H9 (cell line): ENCODE measurements at regions not wholly inside any gene's neighbourhood (a gene's known extent, or its start where the extent isn't known, plus 50 kb on each side); places are given as distances from the start of the nearest gene placed in this dataset.

Source experiments
- DNase-seq: peaks from one replicate; pipeline ENCODE4 v3.0.0-alpha.2; 2017
- H2AFZ ChIP-seq: one replicate; pipeline ENCODE4 v1.6.1; 2013; ENCODE audit warnings: mild to moderate bottlenecking, low read length, control low read depth, moderate library complexity
- H2AK5ac ChIP-seq: 2 replicates; pipeline ENCODE4 v1.6.1; 2013; ENCODE audit warnings: low read length, control low read depth, mixed read lengths; ENCODE audit not compliant: insufficient read length
- H2BK120ac ChIP-seq: one replicate; pipeline ENCODE4 v1.6.1; 2013; ENCODE audit warnings: low read depth, mild to moderate bottlenecking, low read length, control low read depth, inconsistent platforms; ENCODE audit not compliant: poor library complexity, severe bottlenecking
- H2BK12ac ChIP-seq: 2 replicates; pipeline ENCODE4 v1.6.1; 2013; ENCODE audit warnings: low read length, control low read depth, mixed read lengths, low read depth; ENCODE audit not compliant: insufficient read length
- H2BK15ac ChIP-seq: 2 replicates; pipeline ENCODE4 v1.6.1; 2013; ENCODE audit warnings: low read depth, low read length, control low read depth
- H2BK20ac ChIP-seq: one replicate; pipeline ENCODE4 v1.6.1; 2013; ENCODE audit warnings: low read depth, mild to moderate bottlenecking, low read length, control low read depth, inconsistent platforms; ENCODE audit not compliant: poor library complexity, severe bottlenecking
- H2BK5ac ChIP-seq: 2 replicates; pipeline ENCODE4 v1.6.1; 2013; ENCODE audit warnings: low read length, control low read depth, mixed read lengths; ENCODE audit not compliant: insufficient read length
- H3K14ac ChIP-seq: 2 replicates; pipeline ENCODE4 v1.6.1; 2013; ENCODE audit warnings: low read length, control low read depth; ENCODE audit not compliant: insufficient read depth
- H3K18ac ChIP-seq: 2 replicates; pipeline ENCODE4 v1.6.1; 2013; ENCODE audit warnings: low read depth, mild to moderate bottlenecking, mixed read lengths, low read length, control low read depth; ENCODE audit not compliant: insufficient read length
- H3K23ac ChIP-seq: 2 replicates; pipeline ENCODE4 v1.6.1; 2013; ENCODE audit warnings: low read length, control low read depth, mixed read lengths, low read depth; ENCODE audit not compliant: insufficient read length
- H3K23me2 ChIP-seq: 2 replicates; pipeline ENCODE4 v1.6.1; 2013; ENCODE audit warnings: low read depth, mild to moderate bottlenecking, mixed read lengths, low read length, control low read depth; ENCODE audit not compliant: insufficient read length, poor library complexity, severe bottlenecking
- H3K27ac ChIP-seq: 2 replicates; pipeline ENCODE4 v1.5.1; 2013; ENCODE audit warnings: low read length, control low read depth, mixed read lengths, low read depth; ENCODE audit not compliant: insufficient read length
- H3K27me3 ChIP-seq: 2 replicates; pipeline ENCODE4 v1.6.1; 2013; ENCODE audit warnings: low read length, control low read depth, inconsistent platforms; ENCODE audit not compliant: insufficient read depth
- H3K4ac ChIP-seq: 2 replicates; pipeline ENCODE4 v1.6.1; 2013; ENCODE audit warnings: low read depth, mild to moderate bottlenecking, control low read depth, inconsistent platforms, low read length, moderate library complexity
- H3K4me1 ChIP-seq: 2 replicates; pipeline ENCODE4 v1.6.1; 2013; ENCODE audit warnings: low read length, control low read depth, inconsistent platforms; ENCODE audit not compliant: insufficient read depth
- H3K4me2 ChIP-seq: 2 replicates; pipeline ENCODE4 v1.6.1; 2013; ENCODE audit warnings: low read length, control low read depth, mixed read lengths; ENCODE audit not compliant: insufficient read length, insufficient read depth
- H3K56ac ChIP-seq: 2 replicates; pipeline ENCODE4 v1.6.1; 2013; ENCODE audit warnings: low read depth, mild to moderate bottlenecking, mixed read lengths, low read length, control low read depth; ENCODE audit not compliant: insufficient read length
- H3K79me1 ChIP-seq: 2 replicates; pipeline ENCODE4 v1.6.1; 2013; ENCODE audit warnings: low read depth, mild to moderate bottlenecking, moderate library complexity, low read length, control low read depth, inconsistent platforms; ENCODE audit not compliant: insufficient read depth, poor library complexity, severe bottlenecking
- H3K79me2 ChIP-seq: 2 replicates; pipeline ENCODE4 v1.6.1; 2013; ENCODE audit warnings: low read length, control low read depth, inconsistent platforms; ENCODE audit not compliant: insufficient read depth
- H3K9ac ChIP-seq: 2 replicates; pipeline ENCODE4 v1.6.1; 2013; ENCODE audit warnings: low read length, control low read depth, mixed read lengths; ENCODE audit not compliant: insufficient read length; ENCODE audit errors: extremely low read depth
- H3K9me3 ChIP-seq: one replicate; pipeline ENCODE4 v1.6.1; 2013; ENCODE audit warnings: low read depth, low read length, inconsistent platforms; ENCODE audit not compliant: control insufficient read depth
- H3T11ph ChIP-seq: one replicate; pipeline ENCODE4 v1.6.1; 2013; ENCODE audit warnings: mild to moderate bottlenecking, low read length, control low read depth, inconsistent platforms
- H4K20me1 ChIP-seq: one replicate; pipeline ENCODE4 v1.6.1; 2013; ENCODE audit not compliant: control insufficient read depth, insufficient read length, insufficient read depth
- H4K5ac ChIP-seq: 2 replicates; pipeline ENCODE4 v1.6.1; 2013; ENCODE audit warnings: low read depth, mild to moderate bottlenecking, mixed read lengths, low read length, control low read depth; ENCODE audit not compliant: insufficient read length
- H4K8ac ChIP-seq: replicated peaks from 2 replicates; pipeline ENCODE4 v1.6.1; 2013; ENCODE audit warnings: low read length, control low read depth, mixed read lengths, low read depth; ENCODE audit not compliant: insufficient read length
- H4K91ac ChIP-seq: 2 replicates; pipeline ENCODE4 v1.6.1; 2013; ENCODE audit warnings: low read depth, mild to moderate bottlenecking, moderate library complexity, mixed read lengths, low read length, control low read depth; ENCODE audit not compliant: insufficient read length
- H3K27ac Mint-ChIP-seq, 3 experiments: 2 replicates in 2 of 3; 3 replicates in 1 of 3; pipeline ENCODE4 v1.8.0; 2020 to 2021; ENCODE audit warnings: mixed read lengths in 3 of 3, mild to moderate bottlenecking in 1 of 3, moderate library complexity in 1 of 3
- H3K27me3 Mint-ChIP-seq: 2 replicates; pipeline ENCODE4 v1.8.0; 2021; ENCODE audit warnings: low read depth, mild to moderate bottlenecking, moderate library complexity, mixed read lengths
- H3K36me3 Mint-ChIP-seq, 3 experiments: 2 replicates in 2 of 3; 3 replicates in 1 of 3; pipeline ENCODE4 v1.8.0; 2020 to 2021; ENCODE audit warnings: low read depth in 3 of 3, mixed read lengths in 3 of 3; ENCODE audit not compliant: insufficient read depth in 1 of 3
- H3K4me1 Mint-ChIP-seq, 2 experiments: 2 replicates each; pipeline ENCODE4 v1.8.0; 2020; ENCODE audit warnings: mixed read lengths in 2 of 2
- H3K4me3 Mint-ChIP-seq, 2 experiments: 2 replicates in 1 of 2; 3 replicates in 1 of 2; pipeline ENCODE4 v1.8.0; 2020 to 2021; ENCODE audit warnings: mild to moderate bottlenecking in 2 of 2, mixed read lengths in 2 of 2, moderate library complexity in 1 of 2
- H3K9me3 Mint-ChIP-seq, 2 experiments: 2 replicates in 1 of 2; 3 replicates in 1 of 2; pipeline ENCODE4 v1.8.0; 2020; ENCODE audit warnings: mild to moderate bottlenecking in 2 of 2, mixed read lengths in 2 of 2, moderate library complexity in 1 of 2
- WGBS: extraction: QIAGEN DNeasy Blood & Tissue Kit; methylation state at CpG from one replicate; pipeline ENCODE4 v1.1.7; 2013; ENCODE audit warnings: missing lambda C conversion rate, low lambda C conversion rate, mixed read lengths; ENCODE audit not compliant: insufficient read length; ENCODE audit errors: extremely low coverage; 5-methylcytosine and 5-hydroxymethylcytosine counted together
- TF ChIP-seq, protein P1 (sequence below): fragments of 200-600 bp; sonication (generic); conservative IDR thresholded peaks from 3 replicates; pipeline ENCODE4 v1.8.0; 2021; ENCODE audit warnings: antibody characterized with exemption, mild to moderate bottlenecking

DNA sequence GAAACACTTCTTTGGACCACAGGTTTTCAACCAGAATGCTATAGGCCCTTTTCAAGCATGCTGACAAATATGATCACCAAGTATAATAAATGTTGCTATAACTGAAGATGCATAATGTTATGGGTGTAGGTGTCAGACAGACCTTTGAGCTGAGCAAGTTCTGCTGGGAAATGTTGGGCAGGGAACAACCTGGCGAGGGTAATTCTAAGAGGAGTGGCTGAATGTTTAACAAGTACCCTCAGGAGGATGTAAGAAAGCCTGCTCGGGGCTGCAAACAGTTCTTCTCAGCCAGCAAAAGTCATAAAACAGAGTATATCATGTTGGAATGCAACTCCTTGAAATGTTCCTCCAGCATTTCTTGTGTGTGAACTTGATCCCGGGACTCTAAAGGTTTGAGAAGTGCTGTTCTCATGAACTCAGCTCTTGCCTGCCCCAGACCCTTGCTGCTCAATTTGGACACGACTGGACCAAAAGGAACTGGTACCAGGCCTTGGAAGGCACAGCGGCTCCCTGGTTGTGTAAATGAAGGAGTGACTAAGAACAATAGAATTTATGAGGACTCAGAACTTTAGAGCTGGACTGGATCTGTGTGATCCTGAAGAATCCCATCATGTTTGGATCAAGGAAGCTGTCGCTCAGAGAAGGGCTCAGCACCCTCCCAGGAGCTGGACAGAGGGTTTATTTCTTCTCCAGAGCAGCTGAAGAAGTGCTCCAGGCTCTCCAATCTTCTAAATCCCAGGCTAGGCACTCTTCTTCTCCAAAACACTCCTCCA is 143.2 kb upstream of the ANK3 start:
- no peak for DNase-seq
- H2BK12ac ChIP-seq = no peak overlapping the region
- no peak overlapping the region for H3K23ac ChIP-seq
- H3K9ac ChIP-seq = no peak overlapping the region
- no peak overlapping the region for H3K4ac ChIP-seq
- no peaks in the 10 kb centered on the region for H3K79me2 ChIP-seq
- no peak overlapping the region for H3K56ac ChIP-seq
- H2BK5ac ChIP-seq = no peak overlapping the region
- no peak overlapping the region for H3K27ac ChIP-seq
- H4K8ac ChIP-seq = no peak overlapping the region
- no peak overlapping the region for H2BK120ac ChIP-seq
- no peaks in the 10 kb centered on the region for H3K23me2 ChIP-seq
- H3K9me3 ChIP-seq = no peaks in the 10 kb centered on the region
- H3K27me3 ChIP-seq = no peaks in the 10 kb centered on the region
- H4K5ac ChIP-seq = no peak overlapping the region
- no peaks in the 10 kb centered on the region for H3K79me1 ChIP-seq
- H4K20me1 ChIP-seq = no peaks in the 10 kb centered on the region
- H3K18ac ChIP-seq = no peak overlapping the region
- no peaks in the 10 kb centered on the region; a peak in 1 of 7 replicates for H3K36me3 Mint-ChIP-seq
- no peaks in the 10 kb centered on the region; a peak in 1 of 5 replicates for H3K9me3 Mint-ChIP-seq
- H3K27ac Mint-ChIP-seq = peak overlapping the region in 2 of 3 experiments; percentile 27 to 78; a peak in 2 of 7 replicates
- WGBS = no CpG with 5 or more reads among the region's 6 CpGs
- H2BK15ac ChIP-seq = no peak overlapping the region
- no peak overlapping the region for H2BK20ac ChIP-seq
- no peaks in the 10 kb centered on the region for H3K27me3 Mint-ChIP-seq
- peaks cover 12 to 21% of the 10 kb centered on the region in 2 experiments for H3K4me1 Mint-ChIP-seq
- no peak overlapping the region for H2AFZ ChIP-seq
- H4K91ac ChIP-seq = no peak overlapping the region
- H3K4me1 ChIP-seq = no peaks in the 10 kb centered on the region; the same call in 1 of the 2 replicates
- H3T11ph ChIP-seq = no peak overlapping the region
- TF ChIP-seq, protein P1, sequence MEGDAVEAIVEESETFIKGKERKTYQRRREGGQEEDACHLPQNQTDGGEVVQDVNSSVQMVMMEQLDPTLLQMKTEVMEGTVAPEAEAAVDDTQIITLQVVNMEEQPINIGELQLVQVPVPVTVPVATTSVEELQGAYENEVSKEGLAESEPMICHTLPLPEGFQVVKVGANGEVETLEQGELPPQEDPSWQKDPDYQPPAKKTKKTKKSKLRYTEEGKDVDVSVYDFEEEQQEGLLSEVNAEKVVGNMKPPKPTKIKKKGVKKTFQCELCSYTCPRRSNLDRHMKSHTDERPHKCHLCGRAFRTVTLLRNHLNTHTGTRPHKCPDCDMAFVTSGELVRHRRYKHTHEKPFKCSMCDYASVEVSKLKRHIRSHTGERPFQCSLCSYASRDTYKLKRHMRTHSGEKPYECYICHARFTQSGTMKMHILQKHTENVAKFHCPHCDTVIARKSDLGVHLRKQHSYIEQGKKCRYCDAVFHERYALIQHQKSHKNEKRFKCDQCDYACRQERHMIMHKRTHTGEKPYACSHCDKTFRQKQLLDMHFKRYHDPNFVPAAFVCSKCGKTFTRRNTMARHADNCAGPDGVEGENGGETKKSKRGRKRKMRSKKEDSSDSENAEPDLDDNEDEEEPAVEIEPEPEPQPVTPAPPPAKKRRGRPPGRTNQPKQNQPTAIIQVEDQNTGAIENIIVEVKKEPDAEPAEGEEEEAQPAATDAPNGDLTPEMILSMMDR = no peak
- H3K4me3 Mint-ChIP-seq = no peak overlapping the region
- H3K14ac ChIP-seq = no peak overlapping the region
- H3K4me2 ChIP-seq = no peak overlapping the region
- no peak overlapping the region for H2AK5ac ChIP-seq
